Liver (tissue), 8 donors: ENCODE measurements at regions not wholly inside any gene's neighbourhood (a gene's known extent, or its start where the extent isn't known, plus 50 kb on each side); places are given as distances from the start of the nearest gene placed in this dataset.

Source experiments
- DNase-seq: peaks from one replicate; pipeline ENCODE4 v3.0.0-alpha.2; 2017; ENCODE audit warnings: low spot score
- H3K27ac ChIP-seq, 2 donors: one replicate each; pipeline ENCODE4 v1.7.0; 2013; ENCODE audit warnings: inconsistent platforms in 2 of 2, low read length in 2 of 2, control low read depth in 1 of 2, low read depth in 1 of 2, mild to moderate bottlenecking in 1 of 2
- H3K27me3 ChIP-seq, 4 donors: one replicate each; pipeline versions ENCODE4 v1.6.1 to v1.7.0; 2013; ENCODE audit warnings: low read length in 3 of 4, inconsistent platforms in 1 of 4, mild to moderate bottlenecking in 1 of 4, moderate library complexity in 1 of 4; ENCODE audit not compliant: control insufficient read depth in 4 of 4, insufficient read depth in 4 of 4
- H3K36me3 ChIP-seq, 4 donors: one replicate each; pipeline versions ENCODE4 v1.6.1 to v1.7.0; 2013; ENCODE audit warnings: low read length in 3 of 4, mild to moderate bottlenecking in 3 of 4, low read depth in 1 of 4, moderate library complexity in 1 of 4; ENCODE audit not compliant: control insufficient read depth in 4 of 4, insufficient read depth in 3 of 4
- H3K4me1 ChIP-seq, 4 donors: one replicate each; pipeline versions ENCODE4 v1.6.1 to v1.7.0; 2013; ENCODE audit warnings: low read length in 3 of 4, mild to moderate bottlenecking in 3 of 4, moderate library complexity in 1 of 4; ENCODE audit not compliant: control insufficient read depth in 4 of 4, insufficient read depth in 4 of 4
- H3K4me3 ChIP-seq, 3 donors: one replicate each; pipeline versions ENCODE4 v1.6.1 to v1.7.0; 2013; ENCODE audit warnings: low read length in 3 of 3, control low read depth in 1 of 3, low read depth in 1 of 3, mild to moderate bottlenecking in 1 of 3
- H3K9ac ChIP-seq, 2 donors: one replicate each; pipeline ENCODE4 v1.7.0; 2013; ENCODE audit warnings: low read length in 2 of 2, mild to moderate bottlenecking in 2 of 2, moderate library complexity in 2 of 2, control low read depth in 1 of 2, low read depth in 1 of 2
- H3K9me3 ChIP-seq, 4 donors: one replicate each; pipeline versions ENCODE4 v1.6.1 to v1.7.0; 2013; ENCODE audit warnings: low read length in 3 of 4; ENCODE audit not compliant: control insufficient read depth in 4 of 4
- CTCF ChIP-seq: fragments of 150-350 bp; IDR thresholded peaks from 2 replicates; pipeline ENCODE4 v1.5.1; 2017; ENCODE audit warnings: improper control_type of control experiment, low read depth, low read length; ENCODE audit not compliant: missing input control
- EGR1 ChIP-seq, 2 donors: IDR thresholded peaks; 2 replicates each; pipeline ENCODE4 v1.6.1; 2016 to 2018; ENCODE audit warnings: antibody characterized with exemption in 2 of 2, low read depth in 2 of 2
- FOXA1 ChIP-seq: IDR thresholded peaks from 2 replicates; pipeline ENCODE4 v1.6.1; 2016; ENCODE audit warnings: antibody characterized with exemption
- FOXA2 ChIP-seq: IDR thresholded peaks from 2 replicates; pipeline ENCODE4 v1.6.1; 2016; ENCODE audit warnings: antibody characterized with exemption
- GABPA ChIP-seq, 2 donors: IDR thresholded peaks in 1 of 2; conservative IDR thresholded peaks in 1 of 2; 2 replicates each; pipeline ENCODE4 v1.6.1; 2016; ENCODE audit warnings: antibody characterized with exemption in 2 of 2, mild to moderate bottlenecking in 1 of 2, moderate library complexity in 1 of 2
- HNF4A ChIP-seq, 2 donors: conservative IDR thresholded peaks; 2 replicates each; pipeline ENCODE4 v1.6.1; 2016; ENCODE audit warnings: antibody characterized with exemption in 2 of 2, mild to moderate bottlenecking in 2 of 2
- HNF4G ChIP-seq: IDR thresholded peaks from 2 replicates; pipeline ENCODE4 v1.6.1; 2016; ENCODE audit warnings: antibody characterized with exemption
- JUND ChIP-seq, 2 donors: IDR thresholded peaks; 2 replicates each; pipeline ENCODE4 v1.6.1; 2016; ENCODE audit warnings: antibody characterized with exemption in 2 of 2
- MAX ChIP-seq: IDR thresholded peaks from 2 replicates; pipeline ENCODE4 v1.6.1; 2016; ENCODE audit warnings: antibody characterized with exemption
- NR2F2 ChIP-seq: IDR thresholded peaks from 2 replicates; pipeline ENCODE4 v1.6.1; 2016; ENCODE audit warnings: antibody characterized with exemption
- RAD21 ChIP-seq, 2 donors: IDR thresholded peaks; 2 replicates each; pipeline ENCODE4 v1.6.1; 2016; ENCODE audit warnings: antibody characterized with exemption in 2 of 2, mild to moderate bottlenecking in 2 of 2
- REST ChIP-seq: IDR thresholded peaks from 2 replicates; pipeline ENCODE4 v1.6.1; 2016; ENCODE audit warnings: antibody characterized with exemption, mild to moderate bottlenecking
- RXRA ChIP-seq, 2 donors: IDR thresholded peaks; 2 replicates each; pipeline ENCODE4 v1.6.1; 2017 to 2018; ENCODE audit warnings: antibody characterized with exemption in 2 of 2, mild to moderate bottlenecking in 1 of 2
- SP1 ChIP-seq: IDR thresholded peaks from 2 replicates; pipeline ENCODE4 v1.6.1; 2018; ENCODE audit warnings: antibody characterized with exemption, mild to moderate bottlenecking
- TAF1 ChIP-seq: conservative IDR thresholded peaks from 2 replicates; pipeline ENCODE4 v1.6.1; 2016; ENCODE audit warnings: antibody characterized with exemption, mild to moderate bottlenecking
- YY1 ChIP-seq: IDR thresholded peaks from 2 replicates; pipeline ENCODE4 v1.6.1; 2016; ENCODE audit warnings: antibody characterized with exemption, mild to moderate bottlenecking
- ZBTB33 ChIP-seq: IDR thresholded peaks from 2 replicates; pipeline ENCODE4 v1.6.1; 2016; ENCODE audit warnings: antibody characterized with exemption
- WGBS: extraction: QIAGEN DNeasy Blood & Tissue Kit; methylation state at CpG from one replicate; pipeline ENCODE4 v1.1.7; 2013; 5-methylcytosine and 5-hydroxymethylcytosine counted together
- donor health status: healthy.
- donor health status: healthy.
- donor health status: healthy.
- donor health status: healthy.
- donor health status: healthy.

- no peak for TF ChIP-seq FOXA1
- no peak for TF ChIP-seq MAX
- TF ChIP-seq SP1, result no peak
- TF ChIP-seq GABPA (IDR thresholded peaks at IDR 0.05 in 1 of 2, conservative IDR thresholded peaks at IDR 0.05 in 1 of 2), result no peak
- TF ChIP-seq RAD21 (IDR thresholded peaks at IDR 0.05), result no peak
- no peak for TF ChIP-seq RXRA (IDR thresholded peaks at IDR 0.05)
- TF ChIP-seq ZBTB33, result no peak
- no peak for TF ChIP-seq HNF4A (conservative IDR thresholded peaks at IDR 0.05)
- H3K27me3 ChIP-seq, result peaks cover 0 to 18% (median 5%) of the 10 kb centered on the region in 4 donors
- no peak overlapping the region for H3K9ac ChIP-seq
- H3K9me3 ChIP-seq, result peaks cover 0 to 4% (median 0%) of the 10 kb centered on the region in 4 donors
- no peak for DNase-seq
- no peak overlapping the region for H3K27ac ChIP-seq
- no peaks in the 10 kb centered on the region for H3K36me3 ChIP-seq
- H3K4me1 ChIP-seq, result no peaks in the 10 kb centered on the region
- 81% methylated on average over 7 of the region's 7 CpGs for WGBS
- H3K4me3 ChIP-seq, result no peak overlapping the region
These were observed 118.9 kb downstream of the TMEM174 start for GRCh38 chr5:73291873-73292272.

GRCh38 chr5:73290242-73290641 is 117.2 kb downstream of the TMEM174 start:
- no peak overlapping the region for H3K27ac ChIP-seq
- no peaks in the 10 kb centered on the region for H3K36me3 ChIP-seq
- H3K9ac ChIP-seq, result no peak overlapping the region
- no peak for DNase-seq
- 68% methylated on average over 3 of the region's 3 CpGs for WGBS
- TF ChIP-seq REST, result no peak
- TF ChIP-seq HNF4G, result no peak
- TF ChIP-seq TAF1, result no peak
- TF ChIP-seq SP1, result no peak
- no peak for TF ChIP-seq GABPA (IDR thresholded peaks at IDR 0.05 in 1 of 2, conservative IDR thresholded peaks at IDR 0.05 in 1 of 2)
- TF ChIP-seq YY1, result no peak
- TF ChIP-seq ZBTB33, result no peak
- no peak for TF ChIP-seq JUND (IDR thresholded peaks at IDR 0.05)
- no peak for TF ChIP-seq RAD21 (IDR thresholded peaks at IDR 0.05)
- TF ChIP-seq CTCF, result no peak
- no peak for TF ChIP-seq MAX
- no peak for TF ChIP-seq EGR1 (IDR thresholded peaks at IDR 0.05; ENCODE audit: low read depth in 2 of 2)
- TF ChIP-seq FOXA2, result no peak
- no peak for TF ChIP-seq NR2F2
- no peaks in the 10 kb centered on the region for H3K4me1 ChIP-seq
- H3K27me3 ChIP-seq, result peaks cover 0 to 14% (median 0%) of the 10 kb centered on the region in 4 donors
- no peak overlapping the region for H3K4me3 ChIP-seq
- peaks cover 0 to 6% (median 0%) of the 10 kb centered on the region in 4 donors for H3K9me3 ChIP-seq
